Left forelimb (tissue), 1 donor: ENCODE measurements at regions not wholly inside any gene's neighbourhood (a gene's known extent, or its start where the extent isn't known, plus 50 kb on each side); places are given as distances from the start of the nearest gene placed in this dataset.
"Not testable (repeated sequence)": the region's sequence is repeated elsewhere in the genome, so short reads cannot be mapped to it uniquely, and the experiment has no call there.

ENCODE experiments used
- DNase-seq: peaks from one replicate; pipeline ENCODE4 v3.0.0-alpha.2; 2018; ENCODE audit warnings: low spot score

GRCh38 chr11:64428693-64429092 lies 69.7 kb downstream of the RPS6KA4 start:
- DNase-seq, result no peak

DNA sequence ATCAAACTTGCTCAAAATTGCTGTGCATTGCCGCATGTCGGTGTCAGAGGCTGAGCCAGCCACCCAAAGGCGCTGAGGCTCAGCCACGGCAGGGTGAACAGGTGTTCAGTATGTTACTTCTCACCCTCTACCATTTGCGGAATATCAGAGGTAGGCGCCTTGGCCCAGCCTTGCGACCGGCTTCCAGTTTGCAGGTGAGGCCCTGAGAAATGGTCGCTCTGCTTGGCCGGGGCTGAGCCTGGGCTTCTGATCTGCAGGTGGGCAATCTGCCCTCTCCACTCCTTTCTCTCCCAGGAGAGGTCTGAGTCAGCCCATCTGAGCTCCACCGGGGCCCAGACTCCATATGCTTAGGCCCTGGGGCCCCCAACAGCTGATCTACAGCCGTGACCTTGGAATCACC lies 71.0 kb downstream of the RPS6KA4 start:
- DNase-seq, result no peak

DNA sequence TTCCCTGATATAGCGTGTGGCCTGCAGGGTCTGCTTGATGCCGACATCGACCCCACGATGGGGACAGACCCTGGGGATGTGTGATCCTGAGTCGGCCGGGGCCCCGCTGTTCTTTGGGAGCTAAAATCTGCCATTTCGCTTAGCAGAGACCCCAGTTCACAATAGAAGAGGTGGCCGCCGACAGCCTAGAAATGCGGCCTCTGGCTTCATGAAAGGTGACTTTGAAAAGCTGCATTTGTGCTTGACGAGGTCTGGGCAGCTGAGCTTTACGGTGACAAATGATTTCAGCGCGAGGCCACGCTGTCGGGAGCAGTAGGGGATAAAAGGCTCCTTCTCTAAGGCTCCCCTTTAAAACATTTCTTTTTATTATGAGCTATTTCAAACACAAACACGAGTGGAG lies 71.7 kb downstream of the RPS6KA4 start:
- DNase-seq, result no peak

GRCh38 chr11:64436000-64436399 lies 77.0 kb downstream of the RPS6KA4 start:
- no peak for DNase-seq

DNA sequence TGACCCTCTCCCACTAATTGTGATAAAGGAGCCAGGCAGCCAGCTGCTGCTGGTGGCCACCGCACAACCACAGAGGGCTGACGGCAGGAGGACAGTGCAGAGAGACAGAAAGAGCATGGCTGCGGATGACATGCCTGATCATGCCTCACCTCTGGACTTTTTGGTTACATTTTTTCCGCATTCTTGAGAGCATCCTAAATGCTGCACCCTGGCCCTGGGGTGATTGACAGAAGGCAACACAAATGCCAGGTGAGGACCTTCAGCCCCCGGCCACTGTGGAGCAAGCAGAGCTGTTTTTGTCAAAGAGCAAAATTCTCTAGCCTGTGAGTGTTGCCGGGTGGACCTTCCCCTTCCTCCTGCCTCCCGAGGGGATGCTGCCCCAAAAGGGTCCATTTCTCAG lies 78.5 kb downstream of the RPS6KA4 start:
- no peak for DNase-seq

- no peak for DNase-seq
Observed at GRCh38 chr11:64438986-64439771, 80.2 kb downstream of the RPS6KA4 start.

DNA sequence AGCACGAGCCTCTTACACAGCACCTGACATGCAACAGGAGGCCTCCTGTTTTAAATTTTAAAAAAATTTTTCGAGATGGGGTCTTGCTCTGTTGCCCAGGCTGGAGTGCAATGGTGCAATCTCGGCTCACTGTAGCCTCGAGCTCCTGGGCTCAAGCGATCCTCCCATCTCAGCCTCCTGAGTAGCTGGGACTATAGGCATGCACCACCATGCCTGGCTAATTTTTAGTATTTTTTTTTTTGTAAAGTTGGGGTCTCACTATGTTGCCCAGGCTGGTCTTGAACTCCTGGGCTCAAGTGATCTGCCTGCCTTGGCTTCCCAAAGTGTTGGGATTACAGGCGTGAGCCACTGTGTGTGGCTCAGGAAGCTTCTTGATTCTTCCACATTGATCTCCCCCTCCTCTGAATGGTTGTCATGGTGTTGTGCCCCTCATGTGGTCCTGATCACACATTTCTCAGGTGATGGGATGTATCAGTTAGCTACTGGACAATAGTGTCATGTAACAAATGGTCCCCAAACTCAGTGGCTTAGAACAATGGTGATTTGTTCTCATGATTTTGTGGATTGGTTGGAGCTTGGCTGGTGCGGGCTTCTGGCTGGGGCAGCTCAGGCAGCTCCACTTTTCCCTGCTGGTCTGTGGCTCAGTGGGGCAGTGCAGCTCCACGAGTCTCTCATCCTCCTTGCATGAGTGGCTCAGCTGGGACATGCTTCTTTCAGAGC lies 81.0 kb downstream of the RPS6KA4 start:
- DNase-seq, result not testable (repeated sequence)

GRCh38 chr11:64441127-64441526 lies 82.2 kb downstream of the RPS6KA4 start:
- DNase-seq, result no peak

GRCh38 chr11:64443001-64443400 lies 84.0 kb downstream of the RPS6KA4 start:
- DNase-seq, result no peak

GRCh38 chr11:64444838-64445441 lies 86.0 kb downstream of the RPS6KA4 start:
- DNase-seq, result no peak

DNA sequence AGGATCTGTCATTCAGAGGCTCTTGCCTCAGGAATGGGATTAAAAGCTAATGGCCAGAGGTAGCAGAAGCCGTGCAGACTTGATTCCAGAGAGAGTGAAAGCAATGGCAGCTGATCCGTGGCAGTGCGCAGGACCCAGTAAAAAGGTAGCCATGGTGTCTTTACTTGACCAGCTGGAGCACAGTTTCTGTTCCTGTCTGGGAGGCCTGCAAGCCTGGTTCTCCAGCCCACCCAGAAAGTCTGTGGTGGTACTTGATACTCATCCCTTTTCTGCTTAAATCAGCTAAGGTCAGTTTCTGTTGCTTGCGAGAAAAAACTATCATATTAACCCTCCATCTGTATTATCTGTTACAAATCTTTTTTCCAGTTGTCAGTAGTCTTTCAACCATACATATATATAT lies 86.7 kb downstream of the RPS6KA4 start:
- peak; percentile 22 for DNase-seq

DNA sequence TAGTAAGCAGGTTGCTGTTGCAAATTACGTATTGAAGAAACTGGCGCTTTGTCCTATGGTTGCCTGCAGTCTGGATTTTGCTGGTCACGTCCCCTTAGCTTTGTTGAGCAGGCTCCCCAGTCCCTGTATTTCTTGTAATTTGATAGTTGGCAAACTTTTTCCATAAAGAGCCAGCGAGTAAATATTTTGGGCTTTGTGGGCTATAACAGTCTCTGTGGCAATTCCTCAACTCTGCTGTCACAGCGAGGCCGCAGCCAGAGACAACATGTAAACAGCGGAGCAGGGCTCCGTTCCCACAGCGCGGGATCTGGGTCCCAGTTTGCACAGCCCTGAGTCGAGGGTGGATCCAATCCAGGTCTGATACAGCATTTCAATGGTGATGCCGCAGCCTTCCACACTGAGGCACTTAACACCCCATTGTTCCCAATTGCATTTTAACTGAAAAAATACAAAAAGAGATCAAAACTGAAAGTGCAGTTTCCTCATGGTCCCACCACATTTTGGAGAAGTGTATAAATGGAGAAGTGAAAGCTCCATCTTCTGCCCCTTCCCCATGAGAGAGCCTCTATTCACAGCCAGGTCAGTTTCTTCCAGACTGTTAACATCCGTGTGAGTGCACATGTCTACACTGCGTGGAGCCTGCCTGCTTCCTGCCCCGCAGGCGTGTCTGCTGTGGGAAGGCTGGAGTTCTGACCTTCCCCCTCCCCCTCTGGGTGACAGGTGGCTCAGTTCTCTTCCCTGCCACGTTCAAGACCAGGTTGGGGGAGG lies 89.1 kb downstream of the RPS6KA4 start:
- peak; percentile 63 for DNase-seq

- DNase-seq, result peak; percentile 91
Observed at GRCh38 chr11:64448599-64449380, 89.8 kb downstream of the RPS6KA4 start.

- DNase-seq, result peak; percentile 72
Observed at GRCh38 chr11:64449381-64450167, 90.6 kb downstream of the RPS6KA4 start.

DNA sequence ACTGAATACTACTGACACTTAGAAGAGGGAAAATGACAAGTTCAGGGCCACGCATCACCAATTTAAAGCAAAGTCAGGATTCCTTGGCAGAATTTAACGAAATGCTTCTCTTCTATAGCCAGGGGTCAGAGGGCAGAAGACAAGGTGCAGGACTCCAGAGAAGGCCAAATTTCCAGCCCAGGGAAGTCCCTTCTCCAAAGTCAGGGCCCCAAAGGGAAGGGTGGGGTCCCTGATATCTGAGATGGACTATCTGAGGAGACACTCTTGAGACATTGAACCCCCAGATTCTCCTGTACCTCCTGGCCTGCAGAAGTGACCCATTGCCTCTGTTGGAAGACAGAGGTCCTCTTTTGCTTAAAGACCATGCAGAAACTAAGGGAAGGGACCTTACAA lies 91.2 kb downstream of the RPS6KA4 start:
- no peak for DNase-seq

GRCh38 chr11:64451856-64452255 lies 92.9 kb downstream of the RPS6KA4 start:
- peak; percentile 30 for DNase-seq

DNA sequence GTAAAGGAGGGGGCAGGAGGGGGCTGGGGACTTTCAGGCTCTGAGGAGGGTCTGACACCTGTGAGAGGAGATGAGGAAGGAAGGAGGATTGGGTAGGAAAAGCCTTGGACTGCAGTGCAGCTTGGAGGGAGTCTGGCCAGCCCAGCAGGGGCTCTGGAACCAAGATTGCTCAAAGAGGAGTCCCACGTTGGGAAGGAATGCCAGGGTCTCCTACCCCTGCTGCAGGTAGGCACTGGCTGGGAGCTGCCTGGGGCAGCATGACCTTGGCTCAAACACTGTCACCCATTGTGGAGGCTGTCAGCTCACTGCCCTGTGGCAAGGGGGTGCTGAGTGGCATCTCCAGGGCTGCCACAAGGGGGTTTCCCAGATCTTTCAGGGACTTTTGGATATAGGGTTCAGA lies 94.5 kb downstream of the RPS6KA4 start:
- no peak for DNase-seq

DNA sequence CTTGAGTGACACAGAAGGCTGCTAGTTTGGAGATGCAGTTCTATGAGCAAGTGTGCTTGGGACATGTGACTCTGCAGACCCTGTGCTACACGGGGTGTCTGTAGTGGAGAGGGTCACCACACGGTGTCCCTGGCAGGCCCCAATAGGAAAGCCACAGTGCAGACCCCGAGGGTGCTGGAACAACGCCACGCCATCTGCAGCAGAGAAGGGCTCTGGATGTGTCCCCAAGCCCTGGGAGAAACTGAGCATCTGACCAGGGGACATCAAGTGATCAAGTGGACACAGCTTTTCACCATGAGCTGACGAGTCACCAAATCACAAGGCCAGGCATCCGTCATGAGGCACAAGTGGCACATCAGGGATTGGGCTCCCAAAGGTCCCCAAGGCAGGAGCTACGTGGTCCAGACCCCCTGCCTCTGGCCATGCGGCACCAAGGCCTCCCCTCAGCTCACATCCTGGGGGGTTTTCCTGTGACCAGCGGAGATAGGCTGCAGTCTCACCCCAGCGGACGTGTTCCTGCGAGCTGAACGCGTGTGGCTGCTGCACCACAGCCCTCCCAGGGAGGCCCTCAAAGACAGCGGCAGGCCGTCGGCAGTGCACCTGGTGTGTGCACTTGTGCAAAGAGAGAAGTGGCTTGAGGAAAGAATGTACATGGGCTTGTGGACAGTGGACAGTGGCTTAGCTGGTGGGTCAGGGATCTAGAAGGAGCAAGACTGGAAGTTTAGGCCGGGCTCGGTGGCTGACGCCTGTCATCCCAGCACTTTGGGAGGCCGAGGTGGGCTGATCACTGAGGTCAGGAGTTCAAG lies 96.7 kb downstream of the RPS6KA4 start:
- peak; percentile 55 for DNase-seq

DNA sequence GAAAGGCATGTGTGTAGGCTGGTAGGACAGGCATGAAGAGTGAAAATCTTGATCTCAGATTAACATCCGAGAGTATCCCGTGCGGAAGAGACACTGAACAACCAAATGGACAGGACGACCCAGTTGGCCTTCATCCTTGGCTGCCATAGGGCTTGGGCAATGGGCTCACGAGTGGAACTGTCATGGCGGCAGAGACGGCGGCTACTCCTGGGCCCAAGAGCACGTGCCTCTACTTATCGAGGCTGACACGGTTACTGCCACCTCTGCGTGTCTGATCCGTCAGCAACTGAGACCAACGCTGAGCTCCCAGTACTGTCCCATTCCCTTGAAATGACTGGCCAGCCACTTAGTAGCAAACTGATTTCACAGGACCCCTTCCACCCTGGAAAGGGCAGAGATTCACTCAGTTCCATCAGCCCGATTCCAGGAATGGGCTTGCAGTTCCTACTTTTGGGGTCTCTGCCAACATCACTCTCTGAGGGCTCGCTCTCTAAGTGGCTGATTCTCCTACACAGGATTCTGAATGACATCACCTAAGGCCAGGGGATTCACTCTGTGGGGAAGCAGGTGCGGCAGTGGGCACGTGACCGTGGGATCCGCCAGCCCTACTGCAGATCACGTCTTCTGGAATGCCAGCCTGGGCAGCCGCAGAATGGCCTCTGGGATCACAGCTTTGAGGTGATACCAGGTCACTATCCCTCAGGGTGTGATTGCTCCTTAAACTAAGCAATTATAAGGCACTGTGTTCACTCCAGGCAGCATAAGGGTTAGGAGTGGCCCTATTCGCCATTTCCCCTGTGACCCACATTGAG lies 97.8 kb downstream of the RPS6KA4 start:
- peak; percentile 40 for DNase-seq
